Prostate gland (tissue), 2 donors: ENCODE measurements at regions not wholly inside any gene's neighbourhood (a gene's known extent, or its start where the extent isn't known, plus 50 kb on each side); places are given as distances from the start of the nearest gene placed in this dataset.
"Not testable (repeated sequence)": the region's sequence is repeated elsewhere in the genome, so short reads cannot be mapped to it uniquely, and the experiment has no call there.

ENCODE experiments used
- DNase-seq: peaks from one replicate; pipeline ENCODE4 v3.0.0-alpha.2; 2019; ENCODE audit warnings: low spot score
- H3K27ac ChIP-seq, 2 donors: fragments of 200-600 bp; sonication (generic); 2 replicates each; pipeline ENCODE4 v1.5.1; 2017 to 2019
- H3K27me3 ChIP-seq: fragments of 200-600 bp; sonication (generic); replicated peaks from 2 replicates; pipeline ENCODE4 v1.5.1; 2019; ENCODE audit not compliant: insufficient read depth
- H3K36me3 ChIP-seq, 2 donors: fragments of 200-600 bp; sonication (generic); 1 replicate in 1 of 2; 2 replicates in 1 of 2; pipeline versions ENCODE4 v1.5.1 to v1.8.1; 2017 to 2019
- H3K4me1 ChIP-seq: fragments of 200-600 bp; sonication (generic); replicated peaks from 2 replicates; pipeline ENCODE4 v1.5.1; 2019
- H3K4me3 ChIP-seq, 2 donors: fragments of 200-600 bp; sonication (generic); 2 replicates each; pipeline ENCODE4 v1.5.1; 2017 to 2019
- H3K9me3 ChIP-seq: fragments of 200-600 bp; sonication (generic); 2 replicates; pipeline ENCODE4 v1.5.1; 2017
- WGBS: methylation state at CpG from one replicate; pipeline ENCODE4 v1.1.5; 2018; 5-methylcytosine and 5-hydroxymethylcytosine counted together
- intact Hi-C: fragments of 100-400 bp; cut with DNase I; formaldehyde crosslinking; loops from one replicate; pipeline ENCODE4 v1.14.2; 2022

DNA sequence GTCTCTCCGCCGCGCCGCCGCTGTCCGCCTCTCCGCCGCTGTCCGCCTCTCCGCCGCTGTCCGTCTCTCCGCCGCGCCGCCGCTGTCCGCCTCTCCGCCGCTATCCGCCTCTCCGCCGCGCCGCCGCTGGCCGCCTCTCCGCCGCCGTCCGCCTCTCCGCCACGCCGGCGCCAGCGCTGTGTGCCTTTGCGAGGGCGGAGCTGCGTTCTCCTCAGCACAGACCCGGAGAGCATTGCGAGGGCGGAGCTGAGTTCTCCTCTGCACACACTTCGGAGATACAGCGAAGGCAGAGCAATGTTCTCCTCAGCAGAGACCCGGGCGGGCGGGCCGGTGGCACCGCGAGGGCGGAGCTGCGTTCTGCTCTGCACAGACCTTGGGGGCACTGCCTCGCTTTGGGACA lies 327.4 kb upstream of the PLGLB1 start:
- DNase-seq, H3K9me3 ChIP-seq, H3K27ac ChIP-seq, H3K36me3 ChIP-seq, H3K4me1 ChIP-seq, H3K27me3 ChIP-seq, H3K4me3 ChIP-seq, intact Hi-C loops: not testable (repeated sequence)
- 97% methylated on average over 42 of the region's 53 CpGs for WGBS

DNA sequence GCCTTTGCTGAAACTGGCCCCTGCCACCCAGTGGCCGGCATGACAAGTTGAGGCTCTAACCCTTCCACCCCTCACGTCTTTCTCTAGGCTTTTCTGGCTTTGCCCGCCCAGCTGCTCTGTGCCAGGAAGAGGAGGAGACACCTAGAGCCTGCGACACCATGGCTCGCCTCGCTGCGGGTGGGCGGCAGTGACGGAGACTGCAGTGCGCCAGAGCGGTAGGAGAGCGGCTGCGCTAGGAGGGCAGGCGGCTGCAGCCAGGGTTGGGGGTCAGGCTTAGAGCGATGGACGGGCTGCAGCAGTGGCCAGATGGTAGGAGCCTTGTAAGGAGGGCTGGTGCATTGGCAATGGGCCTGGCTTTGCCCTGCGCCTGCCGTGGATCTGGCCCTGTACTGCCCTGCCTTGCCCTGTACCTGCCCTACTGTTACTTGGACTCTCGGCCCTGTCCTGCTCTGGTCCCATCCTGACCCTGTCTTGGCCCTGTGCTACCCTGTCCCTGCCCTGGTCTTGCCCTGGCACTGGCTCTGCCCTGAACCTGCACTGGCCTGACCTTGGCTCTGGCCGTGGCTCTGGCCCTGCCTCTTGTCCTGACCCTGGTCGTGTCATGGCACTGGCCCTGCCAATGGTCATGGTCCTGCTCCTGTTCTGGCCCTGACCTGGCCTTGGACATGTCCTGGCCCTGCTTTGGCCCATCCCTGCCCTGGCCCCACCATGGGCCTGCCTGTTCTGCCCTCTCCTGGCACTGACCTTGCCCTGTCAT lies 330.7 kb upstream of the PLGLB1 start:
- WGBS: 89% methylated on average over 20 of the region's 21 CpGs
- intact Hi-C loops, H3K9me3 ChIP-seq, H3K27ac ChIP-seq, DNase-seq, H3K36me3 ChIP-seq, H3K4me1 ChIP-seq, H3K27me3 ChIP-seq, H3K4me3 ChIP-seq: not testable (repeated sequence)

DNA sequence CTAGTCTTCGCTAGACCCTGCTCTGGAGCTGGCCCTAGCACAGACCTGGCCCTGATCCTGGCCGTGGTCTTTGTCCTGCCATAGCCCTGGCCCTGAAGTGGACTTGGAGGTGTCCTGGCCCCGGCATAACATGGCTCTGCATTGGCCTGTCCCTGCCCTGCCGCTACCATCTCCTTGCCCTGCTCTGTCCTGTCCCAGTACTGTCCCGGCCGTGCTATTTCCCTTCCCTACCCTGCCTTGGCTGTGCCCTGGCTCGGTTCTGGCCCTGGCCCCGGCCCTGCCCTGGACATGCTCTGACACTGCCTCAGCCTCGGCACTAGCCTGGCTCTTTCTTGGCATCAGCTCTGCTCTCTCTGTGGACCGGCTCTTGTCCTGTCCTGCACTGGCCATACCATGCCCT lies 331.8 kb upstream of the PLGLB1 start:
- H3K4me3 ChIP-seq, H3K27me3 ChIP-seq, intact Hi-C loops, H3K36me3 ChIP-seq, H3K27ac ChIP-seq, DNase-seq, H3K4me1 ChIP-seq, H3K9me3 ChIP-seq: not testable (repeated sequence)
- WGBS: 94% methylated on average over 5 of the region's 10 CpGs

DNA sequence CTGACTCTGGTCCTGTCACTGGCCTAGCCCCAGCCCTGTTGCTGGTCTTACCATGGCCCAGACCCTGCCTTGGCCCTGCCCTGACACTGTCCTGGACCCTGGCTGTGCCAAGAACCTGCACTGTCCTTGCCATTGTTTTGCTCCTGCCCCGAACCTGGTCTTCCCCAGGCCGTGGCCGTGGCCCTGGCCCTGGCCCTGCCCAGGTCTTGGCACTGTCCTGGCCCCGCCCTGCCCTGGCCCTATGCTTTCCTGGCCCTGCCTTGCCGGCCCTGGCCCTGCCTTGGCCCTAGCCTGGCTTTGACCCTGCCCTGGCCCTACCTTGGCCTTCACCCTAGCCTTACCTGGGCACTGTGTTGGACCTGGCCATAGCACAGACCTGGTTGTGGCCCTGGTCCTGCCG lies 332.5 kb upstream of the PLGLB1 start:
- H3K4me1 ChIP-seq, DNase-seq, H3K27ac ChIP-seq, H3K36me3 ChIP-seq, H3K27me3 ChIP-seq, intact Hi-C loops, H3K4me3 ChIP-seq, H3K9me3 ChIP-seq: not testable (repeated sequence)
- WGBS: 100% methylated on average over 2 of the region's 6 CpGs

DNA sequence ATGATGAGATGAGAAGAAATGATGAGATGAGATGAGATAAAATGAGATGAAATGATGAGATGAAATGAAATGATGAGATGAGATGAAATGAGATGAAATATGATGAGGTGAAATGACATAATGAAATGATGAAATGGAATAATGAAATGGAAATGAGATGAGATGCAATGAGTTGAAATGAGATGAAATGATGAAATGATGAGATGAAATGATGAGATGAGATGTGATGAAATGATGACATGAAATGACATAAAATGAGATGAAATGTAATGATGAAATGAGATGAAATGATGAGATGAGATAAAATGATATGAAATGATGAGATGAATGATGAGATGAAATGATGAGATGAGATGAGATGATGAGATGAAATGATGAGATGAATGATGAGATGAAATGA lies 338.6 kb upstream of the PLGLB1 start:
- H3K9me3 ChIP-seq, H3K27me3 ChIP-seq, H3K27ac ChIP-seq, intact Hi-C loops, DNase-seq, H3K4me1 ChIP-seq, H3K4me3 ChIP-seq, H3K36me3 ChIP-seq: not testable (repeated sequence)

DNA sequence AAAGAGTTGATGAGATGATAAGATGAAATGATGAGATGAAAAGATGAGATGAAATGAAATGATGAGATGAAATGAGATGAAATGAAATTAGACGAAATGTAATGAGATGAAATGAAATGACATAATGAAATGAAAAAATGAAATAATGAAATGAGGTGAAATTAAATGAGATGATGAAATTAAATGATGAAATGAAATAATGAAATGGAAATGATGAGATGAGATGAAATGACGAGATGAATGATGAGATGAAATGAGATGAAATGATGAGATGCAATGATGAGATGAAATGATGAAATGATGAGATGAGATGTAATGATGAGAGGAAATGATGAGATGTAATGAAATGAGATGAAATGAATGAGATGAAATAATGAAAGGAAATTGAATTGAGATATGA lies 339.3 kb upstream of the PLGLB1 start:
- H3K4me3 ChIP-seq, H3K4me1 ChIP-seq, H3K36me3 ChIP-seq, DNase-seq, H3K9me3 ChIP-seq, H3K27ac ChIP-seq, H3K27me3 ChIP-seq, intact Hi-C loops: not testable (repeated sequence)
- WGBS: 74% methylated on average over 2 of the region's 2 CpGs

DNA sequence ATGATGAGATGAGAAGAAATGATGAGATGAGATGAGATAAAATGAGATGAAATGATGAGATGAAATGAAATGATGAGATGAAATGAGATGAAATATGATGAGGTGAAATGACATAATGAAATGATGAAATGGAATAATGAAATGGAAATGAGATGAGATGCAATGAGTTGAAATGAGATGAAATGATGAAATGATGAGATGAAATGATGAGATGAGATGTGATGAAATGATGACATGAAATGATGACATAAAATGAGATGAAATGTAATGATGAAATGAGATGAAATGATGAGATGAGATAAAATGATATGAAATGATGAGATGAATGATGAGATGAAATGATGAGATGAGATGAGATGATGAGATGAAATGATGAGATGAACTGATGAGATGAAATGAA lies 340.2 kb upstream of the PLGLB1 start:
- intact Hi-C loops, H3K4me3 ChIP-seq, H3K9me3 ChIP-seq, H3K27ac ChIP-seq, H3K27me3 ChIP-seq, H3K4me1 ChIP-seq, H3K36me3 ChIP-seq, DNase-seq: not testable (repeated sequence)

DNA sequence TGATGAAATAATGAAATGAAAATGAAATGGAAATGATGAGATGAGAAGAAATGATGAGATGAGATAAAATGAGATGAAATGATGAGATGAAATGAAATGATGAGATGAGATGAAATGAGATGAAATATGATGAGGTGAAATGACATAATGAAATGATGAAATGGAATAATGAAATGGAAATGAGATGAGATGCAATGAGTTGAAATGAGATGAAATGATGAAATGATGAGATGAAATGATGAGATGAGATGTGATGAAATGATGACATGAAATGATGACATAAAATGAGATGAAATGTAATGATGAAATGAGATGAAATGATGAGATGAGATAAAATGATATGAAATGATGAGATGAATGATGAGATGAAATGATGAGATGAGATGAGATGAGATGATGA lies 342.7 kb upstream of the PLGLB1 start:
- H3K27me3 ChIP-seq, H3K9me3 ChIP-seq, H3K4me1 ChIP-seq, intact Hi-C loops, H3K27ac ChIP-seq, H3K4me3 ChIP-seq, H3K36me3 ChIP-seq, DNase-seq: not testable (repeated sequence)

DNA sequence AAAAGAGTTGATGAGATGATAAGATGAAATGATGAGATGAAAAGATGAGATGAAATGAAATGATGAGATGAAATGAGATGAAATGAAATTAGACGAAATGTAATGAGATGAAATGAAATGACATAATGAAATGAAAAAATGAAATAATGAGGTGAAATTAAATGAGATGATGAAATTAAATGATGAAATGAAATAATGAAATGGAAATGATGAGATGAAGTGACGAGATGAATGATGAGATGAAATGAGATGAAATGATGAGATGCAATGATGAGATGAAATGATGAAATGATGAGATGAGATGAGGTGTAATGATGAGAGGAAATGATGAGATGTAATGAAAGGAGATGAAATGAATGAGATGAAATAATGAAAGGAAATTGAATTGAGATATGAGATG lies 343.4 kb upstream of the PLGLB1 start:
- H3K4me1 ChIP-seq, H3K9me3 ChIP-seq, intact Hi-C loops: not testable (repeated sequence)

DNA sequence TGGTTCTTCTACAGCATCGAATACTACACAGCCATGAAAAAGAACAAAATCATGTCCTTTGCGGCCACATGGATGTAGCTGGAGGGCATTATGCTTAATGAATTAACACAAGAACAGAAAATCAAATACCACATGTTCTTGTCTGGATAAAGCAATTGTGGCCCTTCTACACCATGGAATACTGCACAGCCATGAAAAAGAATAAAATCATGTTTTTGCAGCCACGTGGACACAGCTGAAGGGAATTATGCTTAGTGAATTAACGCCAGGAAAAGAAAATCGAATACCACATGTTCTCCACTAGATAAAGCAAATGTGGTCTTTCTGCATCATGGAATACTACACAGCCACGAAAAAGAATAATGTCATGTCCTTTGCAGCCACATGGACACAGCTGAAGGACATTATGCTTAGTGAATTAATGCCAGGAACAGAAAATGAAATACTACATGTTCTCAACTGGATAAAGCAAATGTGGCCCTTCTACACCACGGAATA lies 361.8 kb upstream of the PLGLB2 start:
- DNase-seq, H3K27me3 ChIP-seq, intact Hi-C loops, H3K36me3 ChIP-seq, H3K4me1 ChIP-seq, H3K9me3 ChIP-seq, H3K27ac ChIP-seq, H3K4me3 ChIP-seq: not testable (repeated sequence)
- WGBS: 84% methylated on average over 6 of the region's 7 CpGs

More for the DNA sequence above, 343.4 kb upstream of the PLGLB1 start:
- not testable (repeated sequence) for H3K4me3 ChIP-seq, H3K27ac ChIP-seq, DNase-seq, H3K27me3 ChIP-seq, H3K36me3 ChIP-seq
- 81% methylated on average over 2 of the region's 2 CpGs for WGBS

DNA sequence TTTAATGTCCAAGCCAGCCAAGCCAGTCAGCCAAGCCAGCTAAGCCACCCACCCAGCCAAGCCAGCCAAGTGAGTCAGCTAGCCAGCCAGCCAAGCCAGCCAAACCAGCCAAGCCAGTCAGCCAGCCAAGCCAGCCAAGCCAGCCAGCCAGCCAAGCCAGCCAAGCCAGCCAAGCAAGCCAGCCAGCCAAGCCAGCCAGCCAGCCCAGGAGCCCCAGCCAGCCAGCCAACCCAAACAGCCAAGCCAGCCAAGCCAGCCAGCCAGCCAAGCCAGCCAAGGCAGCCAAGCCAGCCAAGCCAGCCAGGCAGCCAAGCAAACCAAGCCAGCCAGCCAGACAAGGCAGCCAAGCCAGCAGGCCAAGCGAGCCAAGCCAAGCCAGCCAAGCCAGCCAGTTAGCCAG lies 352.1 kb upstream of the PLGLB2 start:
- H3K27me3 ChIP-seq, H3K36me3 ChIP-seq, H3K27ac ChIP-seq, H3K4me3 ChIP-seq, H3K4me1 ChIP-seq, intact Hi-C loops, DNase-seq, H3K9me3 ChIP-seq: not testable (repeated sequence)
- 50% methylated on average over 1 of the region's 1 CpG for WGBS

DNA sequence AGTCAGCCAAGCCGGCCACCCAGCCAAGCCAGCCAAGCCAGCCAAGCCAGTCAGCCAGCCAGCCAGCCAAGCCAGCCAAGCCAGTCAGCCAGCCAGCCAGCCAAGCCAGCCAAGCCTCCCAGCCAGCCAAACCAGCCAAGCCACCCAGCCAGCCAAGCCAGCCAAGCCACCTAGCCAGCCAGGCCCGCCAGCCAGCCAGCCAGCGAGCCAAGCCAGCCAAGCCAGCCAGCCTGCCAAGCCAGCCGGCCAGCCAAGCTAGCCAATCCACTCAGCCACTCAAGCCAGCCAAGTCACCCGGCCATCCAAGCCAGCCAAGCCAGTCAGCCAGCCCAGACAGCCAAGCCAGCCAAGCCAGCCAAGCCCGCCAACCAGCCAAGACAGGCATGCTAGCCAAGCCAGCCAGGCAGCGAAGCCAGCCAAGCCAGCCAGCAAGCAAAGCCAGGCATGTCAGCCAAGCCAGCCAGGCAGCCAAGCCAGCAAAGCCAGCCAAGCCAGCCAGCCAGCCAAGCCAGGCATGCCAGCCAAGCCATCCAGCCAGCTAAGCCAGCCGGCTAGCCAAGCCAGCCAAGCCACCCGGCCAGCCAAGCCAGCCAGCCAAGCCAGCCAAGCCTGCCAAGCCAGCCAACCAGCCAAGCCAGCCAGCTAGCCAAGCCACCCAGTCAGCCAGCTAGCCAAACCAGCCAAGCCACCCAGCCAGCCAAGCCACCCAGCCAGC lies 351.2 kb upstream of the PLGLB2 start:
- H3K4me3 ChIP-seq, H3K4me1 ChIP-seq, H3K9me3 ChIP-seq, H3K36me3 ChIP-seq, H3K27me3 ChIP-seq, intact Hi-C loops, H3K27ac ChIP-seq: not testable (repeated sequence)
- WGBS: 84% methylated on average over 8 of the region's 9 CpGs
- peak; percentile 4 for DNase-seq
